ENCODE measurements at regions not wholly inside any gene's neighbourhood (a gene's known extent, or its start where the extent isn't known, plus 50 kb on each side); places are given as distances from the start of the nearest gene placed in this dataset.

GRCh38 chr4:138736362-138736761 lies 279.2 kb upstream of the NOCT start:
- Histone ChIP-seq H3K4me3 (ENCODE audit: control insufficient read depth in 2 of 3, extremely low read depth in 1 of 3, insufficient read depth in 2 of 3, low read depth in 1 of 3, low read length in 3 of 3) (no peak overlapping the region), H3K27ac (ENCODE audit: control insufficient read depth, insufficient read depth, low read length) (no peak overlapping the region), H3K9ac (ENCODE audit: control insufficient read depth, extremely low read depth, insufficient read depth, low read length) (no peak overlapping the region), H3K4me1 (ENCODE audit: control insufficient read depth, extremely low read depth, insufficient read depth, low read length) (no peaks in the 10 kb centered on the region), H3K9me1 (ENCODE audit: control insufficient read depth, extremely low read depth, insufficient read depth, low read length) (no peaks in the 10 kb centered on the region), H3K27me3 (ENCODE audit: control insufficient read depth, extremely low read depth, insufficient read depth, low read length) (no peaks in the 10 kb centered on the region), H3K9me3 (ENCODE audit: control insufficient read depth, low read depth, low read length) (no peaks in the 10 kb centered on the region), H4K20me1 (ENCODE audit: control insufficient read depth, extremely low read depth, insufficient read depth, low read length) (no peaks in the 10 kb centered on the region), H3K79me2 (ENCODE audit: control insufficient read depth, insufficient read depth, low read length) (no peaks in the 10 kb centered on the region), H3K36me3 (ENCODE audit: control insufficient read depth in 2 of 2, extremely low read depth in 1 of 2, insufficient read depth in 2 of 2, low read length in 2 of 2) (no peaks in the 10 kb centered on the region), H3K4me2 (ENCODE audit: control insufficient read depth, extremely low read depth, insufficient read depth, low read depth, low read length) (no peak overlapping the region), H2AFZ (ENCODE audit: control insufficient read depth, low read length) (no peak overlapping the region)
- TF ChIP-seq CTCF (optimal IDR thresholded peaks at IDR 0.05 in 1 of 3, IDR thresholded peaks at IDR 0.05 in 1 of 3, conservative IDR thresholded peaks at IDR 0.05 in 1 of 3; ENCODE audit: extremely low read depth in 1 of 3, insufficient read depth in 2 of 3, low read length in 3 of 3), result no peak
- no peak for FAIRE-seq
- dilution Hi-C loops (cut with MboI; ENCODE audit: extremely low pct_ligation_motif_present, low sequenced_read_pairs), result no loop called here
- DNase-seq (ENCODE audit: low read depth, low spot score), result no peak

- Histone ChIP-seq H2AFZ (ENCODE audit: control insufficient read depth, low read length) (no peak overlapping the region), H3K4me1 (ENCODE audit: control insufficient read depth, extremely low read depth, insufficient read depth, low read length) (no peaks in the 10 kb centered on the region), H3K27me3 (ENCODE audit: control insufficient read depth, extremely low read depth, insufficient read depth, low read length) (no peaks in the 10 kb centered on the region), H3K9me1 (ENCODE audit: control insufficient read depth, extremely low read depth, insufficient read depth, low read length) (no peaks in the 10 kb centered on the region), H3K4me3 (ENCODE audit: control insufficient read depth in 2 of 3, extremely low read depth in 1 of 3, insufficient read depth in 2 of 3, low read depth in 1 of 3, low read length in 3 of 3) (no peak overlapping the region), H3K9ac (ENCODE audit: control insufficient read depth, extremely low read depth, insufficient read depth, low read length) (no peak overlapping the region), H3K36me3 (ENCODE audit: control insufficient read depth in 2 of 2, extremely low read depth in 1 of 2, insufficient read depth in 2 of 2, low read length in 2 of 2) (no peaks in the 10 kb centered on the region), H3K79me2 (ENCODE audit: control insufficient read depth, insufficient read depth, low read length) (no peaks in the 10 kb centered on the region), H3K4me2 (ENCODE audit: control insufficient read depth, extremely low read depth, insufficient read depth, low read depth, low read length) (no peak overlapping the region), H3K27ac (ENCODE audit: control insufficient read depth, insufficient read depth, low read length) (no peak overlapping the region), H3K9me3 (ENCODE audit: control insufficient read depth, low read depth, low read length) (no peaks in the 10 kb centered on the region), H4K20me1 (ENCODE audit: control insufficient read depth, extremely low read depth, insufficient read depth, low read length) (no peaks in the 10 kb centered on the region)
- DNase-seq (ENCODE audit: low read depth, low spot score), result no peak
- TF ChIP-seq EZH2 (IDR thresholded peaks at IDR 0.05; ENCODE audit: low read length) (no peak), CTCF (optimal IDR thresholded peaks at IDR 0.05 in 1 of 3, IDR thresholded peaks at IDR 0.05 in 1 of 3, conservative IDR thresholded peaks at IDR 0.05 in 1 of 3; ENCODE audit: extremely low read depth in 1 of 3, insufficient read depth in 2 of 3, low read length in 3 of 3) (no peak)
- dilution Hi-C loops (cut with MboI; ENCODE audit: extremely low pct_ligation_motif_present, low sequenced_read_pairs), result no loop called here
- FAIRE-seq, result no peak
These were observed 280.8 kb upstream of the NOCT start for GRCh38 chr4:138734746-138735145.
